ENCODE measurements at regions not wholly inside any gene's neighbourhood (a gene's known extent, or its start where the extent isn't known, plus 50 kb on each side); places are given as distances from the start of the nearest gene placed in this dataset.

GRCh38 chr7:152523916-152524315 lies 88.1 kb upstream of the KMT2C start:
- no peak overlapping the region for H4K91ac ChIP-seq (ENCODE audit: low read length)

GRCh38 chr7:152522571-152523067 lies 86.8 kb upstream of the KMT2C start:
- Histone ChIP-seq H2BK12ac (ENCODE audit: low read length in 2 of 2) (no peak overlapping the region), H3K23ac (ENCODE audit: low read length in 2 of 2) (no peak overlapping the region), H3K27me3 (ENCODE audit: control insufficient read depth in 1 of 2, insufficient read depth in 1 of 2, low read length in 2 of 2) (peaks cover 0 to 14% of the 10 kb centered on the region in 2 experiments), H3K4ac (ENCODE audit: low read depth in 1 of 2, low read length in 2 of 2) (no peak overlapping the region), H4K91ac (ENCODE audit: low read length) (no peak overlapping the region), H2AFZ (ENCODE audit: low read depth, low read length) (no peak overlapping the region), H3K79me1 (replicated peaks; ENCODE audit: low read length, poor library complexity, severe bottlenecking) (no peaks in the 10 kb centered on the region), H2BK120ac (ENCODE audit: low read depth, low read length) (no peak overlapping the region), H3K36me3 (ENCODE audit: control insufficient read depth in 1 of 2, insufficient read depth in 2 of 2, low read depth in 1 of 2, low read length in 2 of 2) (no peaks in the 10 kb centered on the region), H3K27ac (ENCODE audit: low read length, poor library complexity, severe bottlenecking) (no peak overlapping the region), H3K9ac (ENCODE audit: low read length) (no peak overlapping the region), H2BK15ac (ENCODE audit: low read depth, poor library complexity, severe bottlenecking) (no peak overlapping the region), H3K4me3 (ENCODE audit: insufficient read depth in 1 of 2, low read depth in 1 of 2, low read length in 2 of 2) (peak overlapping the region in 1 of 2 experiments; percentile 53), H3K4me2 (ENCODE audit: low read length, poor library complexity, severe bottlenecking) (no peak overlapping the region), H4K8ac (ENCODE audit: low read length) (no peak overlapping the region), H3K14ac (ENCODE audit: low read length in 2 of 2) (no peak overlapping the region), H2BK5ac (ENCODE audit: low read depth, low read length, poor library complexity, severe bottlenecking) (no peak overlapping the region), H3K18ac (ENCODE audit: low read depth in 1 of 2, low read length in 2 of 2) (no peak overlapping the region), H3K4me1 (ENCODE audit: control insufficient read depth, insufficient read depth, low read depth, low read length) (no peaks in the 10 kb centered on the region), H2AK5ac (ENCODE audit: low read length, severe bottlenecking) (no peak overlapping the region), H3K9me3 (ENCODE audit: control insufficient read depth, low read length) (peaks cover 4% of the 10 kb centered on the region)
- DNase-seq = no peak
- WGBS = 54% methylated on average over 10 of the region's 10 CpGs

More at GRCh38 chr7:152523916-152524315, 88.1 kb upstream of the KMT2C start:
- H3K23ac ChIP-seq (ENCODE audit: low read length in 2 of 2) = no peak overlapping the region
- no peak overlapping the region for H4K8ac ChIP-seq (ENCODE audit: low read length)
- H3K18ac ChIP-seq (ENCODE audit: low read depth in 1 of 2, low read length in 2 of 2) = no peak overlapping the region
- H3K4me2 ChIP-seq (ENCODE audit: low read length, poor library complexity, severe bottlenecking) = no peak overlapping the region
- no peak overlapping the region for H3K4ac ChIP-seq (ENCODE audit: low read depth in 1 of 2, low read length in 2 of 2)
- H3K4me3 ChIP-seq (ENCODE audit: insufficient read depth in 1 of 2, low read depth in 1 of 2, low read length in 2 of 2) = no peak overlapping the region
- H3K9ac ChIP-seq (ENCODE audit: low read length) = no peak overlapping the region
- no peaks in the 10 kb centered on the region for H3K79me1 ChIP-seq (replicated peaks; ENCODE audit: low read length, poor library complexity, severe bottlenecking)
- DNase-seq = no peak
- H3K36me3 ChIP-seq (ENCODE audit: control insufficient read depth in 1 of 2, insufficient read depth in 2 of 2, low read depth in 1 of 2, low read length in 2 of 2) = no peaks in the 10 kb centered on the region
- WGBS = 86% methylated on average over 14 of the region's 14 CpGs
- H3K14ac ChIP-seq (ENCODE audit: low read length in 2 of 2) = no peak overlapping the region
- H2BK5ac ChIP-seq (ENCODE audit: low read depth, low read length, poor library complexity, severe bottlenecking) = no peak overlapping the region
- no peak overlapping the region for H3K27ac ChIP-seq (ENCODE audit: low read length, poor library complexity, severe bottlenecking)
- no peaks in the 10 kb centered on the region for H3K4me1 ChIP-seq (ENCODE audit: control insufficient read depth, insufficient read depth, low read depth, low read length)
- no peak overlapping the region for H2BK12ac ChIP-seq (ENCODE audit: low read length in 2 of 2)
- H2AFZ ChIP-seq (ENCODE audit: low read depth, low read length) = no peak overlapping the region
- H2AK5ac ChIP-seq (ENCODE audit: low read length, severe bottlenecking) = no peak overlapping the region
- no peak overlapping the region for H2BK15ac ChIP-seq (ENCODE audit: low read depth, poor library complexity, severe bottlenecking)
- H3K9me3 ChIP-seq (ENCODE audit: control insufficient read depth, low read length) = peaks cover 4% of the 10 kb centered on the region
- H2BK120ac ChIP-seq (ENCODE audit: low read depth, low read length) = no peak overlapping the region
- peaks cover 0 to 14% of the 10 kb centered on the region in 2 experiments for H3K27me3 ChIP-seq (ENCODE audit: control insufficient read depth in 1 of 2, insufficient read depth in 1 of 2, low read length in 2 of 2)

GRCh38 chr7:152521420-152522337 lies 85.9 kb upstream of the KMT2C start:
- H2BK5ac ChIP-seq (ENCODE audit: low read depth, low read length, poor library complexity, severe bottlenecking) = no peak overlapping the region
- H4K8ac ChIP-seq (ENCODE audit: low read length) = no peak overlapping the region
- H2BK120ac ChIP-seq (ENCODE audit: low read depth, low read length) = no peak overlapping the region
- no peak for DNase-seq
- no peak overlapping the region for H3K18ac ChIP-seq (ENCODE audit: low read depth in 1 of 2, low read length in 2 of 2)
- H2BK15ac ChIP-seq (ENCODE audit: low read depth, poor library complexity, severe bottlenecking) = no peak overlapping the region
- peak overlapping the region in 1 of 2 experiments; percentile 18 for H3K23ac ChIP-seq (ENCODE audit: low read length in 2 of 2)
- H2AFZ ChIP-seq (ENCODE audit: low read depth, low read length) = no peak overlapping the region
- no peaks in the 10 kb centered on the region for H3K4me1 ChIP-seq (ENCODE audit: control insufficient read depth, insufficient read depth, low read depth, low read length)
- no peaks in the 10 kb centered on the region for H3K36me3 ChIP-seq (ENCODE audit: control insufficient read depth in 1 of 2, insufficient read depth in 2 of 2, low read depth in 1 of 2, low read length in 2 of 2)
- H3K4me3 ChIP-seq (ENCODE audit: insufficient read depth in 1 of 2, low read depth in 1 of 2, low read length in 2 of 2) = no peak overlapping the region
- peaks cover 4% of the 10 kb centered on the region for H3K9me3 ChIP-seq (ENCODE audit: control insufficient read depth, low read length)
- H3K14ac ChIP-seq (ENCODE audit: low read length in 2 of 2) = no peak overlapping the region
- H2AK5ac ChIP-seq (ENCODE audit: low read length, severe bottlenecking) = no peak overlapping the region
- H2BK12ac ChIP-seq (ENCODE audit: low read length in 2 of 2) = no peak overlapping the region
- H3K9ac ChIP-seq (ENCODE audit: low read length) = no peak overlapping the region
- H3K79me1 ChIP-seq (replicated peaks; ENCODE audit: low read length, poor library complexity, severe bottlenecking) = no peaks in the 10 kb centered on the region
- no peak overlapping the region for H4K91ac ChIP-seq (ENCODE audit: low read length)
- H3K4ac ChIP-seq (ENCODE audit: low read depth in 1 of 2, low read length in 2 of 2) = no peak overlapping the region
- 77% methylated on average over 11 of the region's 11 CpGs for WGBS
- peaks cover 0 to 15% of the 10 kb centered on the region in 2 experiments for H3K27me3 ChIP-seq (ENCODE audit: control insufficient read depth in 1 of 2, insufficient read depth in 1 of 2, low read length in 2 of 2)
- H3K4me2 ChIP-seq (ENCODE audit: low read length, poor library complexity, severe bottlenecking) = no peak overlapping the region
- no peak overlapping the region for H3K27ac ChIP-seq (ENCODE audit: low read length, poor library complexity, severe bottlenecking)

GRCh38 chr7:152520861-152521302 lies 85.1 kb upstream of the KMT2C start:
- Histone ChIP-seq H2BK120ac (ENCODE audit: low read depth, low read length) (no peak overlapping the region), H4K91ac (ENCODE audit: low read length) (no peak overlapping the region), H4K8ac (ENCODE audit: low read length) (no peak overlapping the region), H2BK15ac (ENCODE audit: low read depth, poor library complexity, severe bottlenecking) (no peak overlapping the region), H3K9ac (ENCODE audit: low read length) (no peak overlapping the region), H3K14ac (ENCODE audit: low read length in 2 of 2) (no peak overlapping the region), H2AFZ (ENCODE audit: low read depth, low read length) (no peak overlapping the region), H3K36me3 (ENCODE audit: control insufficient read depth in 1 of 2, insufficient read depth in 2 of 2, low read depth in 1 of 2, low read length in 2 of 2) (no peaks in the 10 kb centered on the region), H3K18ac (ENCODE audit: low read depth in 1 of 2, low read length in 2 of 2) (no peak overlapping the region), H3K79me1 (replicated peaks; ENCODE audit: low read length, poor library complexity, severe bottlenecking) (no peaks in the 10 kb centered on the region), H3K4ac (ENCODE audit: low read depth in 1 of 2, low read length in 2 of 2) (no peak overlapping the region), H2AK5ac (ENCODE audit: low read length, severe bottlenecking) (no peak overlapping the region), H3K23ac (ENCODE audit: low read length in 2 of 2) (no peak overlapping the region), H2BK12ac (ENCODE audit: low read length in 2 of 2) (no peak overlapping the region), H3K4me1 (ENCODE audit: control insufficient read depth, insufficient read depth, low read depth, low read length) (no peaks in the 10 kb centered on the region), H3K4me2 (ENCODE audit: low read length, poor library complexity, severe bottlenecking) (no peak overlapping the region), H3K27me3 (ENCODE audit: control insufficient read depth in 1 of 2, insufficient read depth in 1 of 2, low read length in 2 of 2) (peaks cover 0 to 17% of the 10 kb centered on the region in 2 experiments), H3K4me3 (ENCODE audit: insufficient read depth in 1 of 2, low read depth in 1 of 2, low read length in 2 of 2) (no peak overlapping the region), H3K27ac (ENCODE audit: low read length, poor library complexity, severe bottlenecking) (no peak overlapping the region), H2BK5ac (ENCODE audit: low read depth, low read length, poor library complexity, severe bottlenecking) (no peak overlapping the region), H3K9me3 (ENCODE audit: control insufficient read depth, low read length) (peaks cover 4% of the 10 kb centered on the region)
- DNase-seq = no peak
- WGBS = 73% methylated on average over 5 of the region's 5 CpGs

Measured in mesenchymal stem cell (in vitro differentiated cells and primary cell).